ENCODE measurements at regions not wholly inside any gene's neighbourhood (a gene's known extent, or its start where the extent isn't known, plus 50 kb on each side); places are given as distances from the start of the nearest gene placed in this dataset.
"Not testable (repeated sequence)": the region's sequence is repeated elsewhere in the genome, so short reads cannot be mapped to it uniquely, and the experiment has no call there.

DNA sequence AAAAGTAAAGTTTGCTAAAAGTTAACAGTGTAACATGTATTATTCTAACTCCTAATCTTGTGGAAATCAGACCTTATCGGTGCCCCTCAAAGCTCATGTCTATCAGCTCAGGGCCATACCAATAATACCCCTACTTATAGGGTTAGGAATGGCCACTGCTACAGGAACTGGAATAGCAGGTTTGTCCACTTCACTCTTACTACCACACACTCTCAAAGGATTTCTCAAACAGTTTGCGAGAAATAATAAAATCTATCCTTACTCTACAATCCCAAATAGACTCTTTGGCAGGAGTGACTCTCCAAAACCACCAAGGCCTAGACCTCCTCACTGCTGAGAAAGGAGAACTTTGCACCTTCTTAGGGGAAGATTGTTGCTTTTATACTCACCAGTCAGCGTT is 1677.7 kb downstream of the OLFM4 start:
- no peak for DNase-seq (ENCODE audit: low read depth in 2 of 2)
- Histone ChIP-seq H3K4me3 (replicated peaks in 1 of 4; ENCODE audit: control extremely low read depth in 1 of 4, insufficient read depth in 1 of 4, low read depth in 3 of 4, low read length in 4 of 4) (no peak overlapping the region), H3K9ac (ENCODE audit: insufficient read depth, low read length) (no peak overlapping the region), H3K79me2 (ENCODE audit: control insufficient read depth, insufficient read depth, low read length) (no peaks in the 10 kb centered on the region), H3K4me2 (ENCODE audit: extremely low read depth, insufficient read depth, low read length) (no peak overlapping the region), H3K9me3 (ENCODE audit: control insufficient read depth, insufficient read depth, low read depth, low read length) (no peaks in the 10 kb centered on the region), H3K27me3 (ENCODE audit: control insufficient read depth, insufficient read depth, low read length) (no peaks in the 10 kb centered on the region), H3K27ac (ENCODE audit: insufficient read depth, low read length) (no peak overlapping the region), H3K4me1 (ENCODE audit: control insufficient read depth, extremely low read depth, insufficient read depth, low read length) (no peaks in the 10 kb centered on the region), H2AFZ (ENCODE audit: low read length) (no peak overlapping the region), H3K36me3 (ENCODE audit: control insufficient read depth, insufficient read depth, low read length) (no peaks in the 10 kb centered on the region), H4K20me1 (ENCODE audit: control insufficient read depth, extremely low read depth, insufficient read depth, low read length) (no peaks in the 10 kb centered on the region)
- TF ChIP-seq EZH2 (IDR thresholded peaks at IDR 0.05; ENCODE audit: low read length, missing control alignments) (no peak), CTCF (conservative IDR thresholded peaks at IDR 0.05 in 1 of 2, IDR thresholded peaks at IDR 0.05 in 1 of 2; ENCODE audit: low read depth in 1 of 2, low read length in 2 of 2) (no peak)

GRCh38 chr13:54709546-54709945 is 1680.9 kb downstream of the OLFM4 start:
- Histone ChIP-seq H3K4me3 (replicated peaks in 1 of 4; ENCODE audit: control extremely low read depth in 1 of 4, insufficient read depth in 1 of 4, low read depth in 3 of 4, low read length in 4 of 4) (no peak overlapping the region), H2AFZ (ENCODE audit: low read length) (no peak overlapping the region), H3K4me2 (ENCODE audit: extremely low read depth, insufficient read depth, low read length) (no peak overlapping the region), H3K36me3 (ENCODE audit: control insufficient read depth, insufficient read depth, low read length) (no peaks in the 10 kb centered on the region), H3K4me1 (ENCODE audit: control insufficient read depth, extremely low read depth, insufficient read depth, low read length) (no peaks in the 10 kb centered on the region), H4K20me1 (ENCODE audit: control insufficient read depth, extremely low read depth, insufficient read depth, low read length) (no peaks in the 10 kb centered on the region), H3K9me3 (ENCODE audit: control insufficient read depth, insufficient read depth, low read depth, low read length) (no peaks in the 10 kb centered on the region), H3K27me3 (ENCODE audit: control insufficient read depth, insufficient read depth, low read length) (no peaks in the 10 kb centered on the region), H3K79me2 (ENCODE audit: control insufficient read depth, insufficient read depth, low read length) (no peaks in the 10 kb centered on the region), H3K9ac (ENCODE audit: insufficient read depth, low read length) (no peak overlapping the region), H3K27ac (ENCODE audit: insufficient read depth, low read length) (no peak overlapping the region)
- TF ChIP-seq EZH2 (IDR thresholded peaks at IDR 0.05; ENCODE audit: low read length, missing control alignments) = no peak
- no peak for TF ChIP-seq CTCF (conservative IDR thresholded peaks at IDR 0.05 in 1 of 2, IDR thresholded peaks at IDR 0.05 in 1 of 2; ENCODE audit: low read depth in 1 of 2, low read length in 2 of 2)
- DNase-seq (ENCODE audit: low read depth in 2 of 2) = peak in 1 of 2 donors; percentile 2

GRCh38 chr13:54733639-54734038 is 1705.0 kb downstream of the OLFM4 start:
- H3K4me3 ChIP-seq (replicated peaks in 1 of 4; ENCODE audit: control extremely low read depth in 1 of 4, insufficient read depth in 1 of 4, low read depth in 3 of 4, low read length in 4 of 4) = no peak overlapping the region

GRCh38 chr13:54737211-54737610 is 1708.6 kb downstream of the OLFM4 start:
- H3K27ac ChIP-seq (ENCODE audit: insufficient read depth, low read length); H3K27me3 ChIP-seq (ENCODE audit: control insufficient read depth, insufficient read depth, low read length); H3K79me2 ChIP-seq (ENCODE audit: control insufficient read depth, insufficient read depth, low read length); H3K9me3 ChIP-seq (ENCODE audit: control insufficient read depth, insufficient read depth, low read depth, low read length); H3K36me3 ChIP-seq (ENCODE audit: control insufficient read depth, insufficient read depth, low read length); DNase-seq (ENCODE audit: low read depth in 2 of 2); H4K20me1 ChIP-seq (ENCODE audit: control insufficient read depth, extremely low read depth, insufficient read depth, low read length); H3K4me2 ChIP-seq (ENCODE audit: extremely low read depth, insufficient read depth, low read length); H3K9ac ChIP-seq (ENCODE audit: insufficient read depth, low read length); H3K4me3 ChIP-seq (replicated peaks in 1 of 4; ENCODE audit: control extremely low read depth in 1 of 4, insufficient read depth in 1 of 4, low read depth in 3 of 4, low read length in 4 of 4); H3K4me1 ChIP-seq (ENCODE audit: control insufficient read depth, extremely low read depth, insufficient read depth, low read length); H2AFZ ChIP-seq (ENCODE audit: low read length): not testable (repeated sequence)

More at GRCh38 chr13:54733639-54734038, 1705.0 kb downstream of the OLFM4 start:
- no peak overlapping the region for H3K27ac ChIP-seq (ENCODE audit: insufficient read depth, low read length)
- H3K4me1 ChIP-seq (ENCODE audit: control insufficient read depth, extremely low read depth, insufficient read depth, low read length) = no peaks in the 10 kb centered on the region
- no peaks in the 10 kb centered on the region for H4K20me1 ChIP-seq (ENCODE audit: control insufficient read depth, extremely low read depth, insufficient read depth, low read length)
- H3K9ac ChIP-seq (ENCODE audit: insufficient read depth, low read length) = no peak overlapping the region
- H3K4me2 ChIP-seq (ENCODE audit: extremely low read depth, insufficient read depth, low read length) = no peak overlapping the region
- no peaks in the 10 kb centered on the region for H3K79me2 ChIP-seq (ENCODE audit: control insufficient read depth, insufficient read depth, low read length)
- DNase-seq (ENCODE audit: low read depth in 2 of 2) = no peak
- TF ChIP-seq EZH2 (IDR thresholded peaks at IDR 0.05; ENCODE audit: low read length, missing control alignments) (no peak), CTCF (conservative IDR thresholded peaks at IDR 0.05 in 1 of 2, IDR thresholded peaks at IDR 0.05 in 1 of 2; ENCODE audit: low read depth in 1 of 2, low read length in 2 of 2) (no peak)
- no peak overlapping the region for H2AFZ ChIP-seq (ENCODE audit: low read length)
- H3K9me3 ChIP-seq (ENCODE audit: control insufficient read depth, insufficient read depth, low read depth, low read length) = no peaks in the 10 kb centered on the region
- H3K36me3 ChIP-seq (ENCODE audit: control insufficient read depth, insufficient read depth, low read length) = no peaks in the 10 kb centered on the region
- no peaks in the 10 kb centered on the region for H3K27me3 ChIP-seq (ENCODE audit: control insufficient read depth, insufficient read depth, low read length)
